GM10248 (cell line): ENCODE measurements at regions not wholly inside any gene's neighbourhood (a gene's known extent, or its start where the extent isn't known, plus 50 kb on each side); places are given as distances from the start of the nearest gene placed in this dataset.

Source experiments
- CTCF ChIA-PET: fragments of 300-600 bp; sonication (Branson Sonifier 250); formaldehyde crosslinking; extraction: SDS; loops from one replicate; lab custom pipeline; 2021; ENCODE audit warnings: antibody characterized with exemption; lab: Yijun Ruan, JAX
- POLR2A ChIA-PET: fragments of 350-650 bp; sonication (Branson Sonifier 250); formaldehyde crosslinking; extraction: SDS; loops from one replicate; lab custom pipeline; 2020; ENCODE audit warnings: antibody characterized with exemption; lab: Yijun Ruan, JAX
- DNase-seq: peaks from one replicate; pipeline ENCODE4 v3.0.0; 2012; ENCODE audit errors: extremely low spot score
- CTCF ChIP-seq: IDR thresholded peaks from 2 replicates; pipeline ENCODE4 v1.5.1; 2012; ENCODE audit warnings: mild to moderate bottlenecking, low read depth; ENCODE audit errors: extremely low read depth, missing control alignments, control extremely low read depth

DNA sequence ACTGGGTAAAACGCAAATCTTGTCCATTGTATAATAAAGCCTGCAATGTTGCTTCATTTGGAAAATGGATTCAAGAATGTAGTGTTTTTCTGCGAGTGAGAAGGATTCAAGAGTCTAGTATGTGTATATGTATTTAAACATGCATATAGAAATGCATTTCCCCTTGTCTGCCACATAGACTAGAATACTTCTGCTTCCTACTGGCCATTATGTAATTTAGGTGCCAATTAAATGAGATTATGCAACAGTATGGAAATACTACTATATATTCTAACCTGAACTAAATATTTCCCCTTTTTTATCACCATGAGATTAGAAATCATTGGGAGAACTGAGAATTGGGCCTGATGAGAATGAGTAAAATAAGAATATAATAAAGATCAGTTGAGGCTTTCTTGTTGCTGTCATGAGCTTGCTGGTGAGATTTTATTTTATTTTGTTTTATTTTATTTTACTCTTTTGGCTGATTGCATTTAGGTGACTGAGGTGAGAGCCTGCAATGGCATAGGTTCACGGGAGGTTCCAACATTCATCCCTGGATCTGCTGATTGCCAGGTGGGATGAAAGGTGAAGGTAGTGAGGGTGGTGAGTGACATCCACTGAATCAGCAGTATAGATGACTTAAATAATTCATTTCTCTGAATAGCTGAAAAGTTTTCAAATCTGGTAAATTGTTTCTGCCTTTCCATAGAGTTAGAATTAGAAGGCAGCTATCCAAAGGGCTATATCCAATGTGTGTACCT, 95.6 kb upstream of the SLC4A4 start:
- no peak for DNase-seq
- ChIA-PET CTCF (interaction anchor here (0.8 to 1.4 kb wide), 3 partner anchors 14 to 38 kb away, joined by 3 to 6 read pairs (median 6); no protein-coding TSS in a partner anchor), POLR2A (no interaction called here)
- no peak for TF ChIP-seq CTCF

- CTCF ChIA-PET = interaction anchor here (0.9 to 2.5 kb wide), 4 partner anchors 11 to 647 kb away, joined by 3 to 10 read pairs (median 5); no protein-coding TSS in a partner anchor
- POLR2A ChIA-PET = no interaction called here
- DNase-seq = no peak
- no peak for TF ChIP-seq CTCF
Observed at GRCh38 chr4:71247706-71248105, 91.1 kb upstream of the SLC4A4 start.

GRCh38 chr4:71251261-71251660, 87.6 kb upstream of the SLC4A4 start:
- TF ChIP-seq CTCF = no peak
- ChIA-PET CTCF (interaction anchor here (1.5 to 3.2 kb wide), 3 partner anchors 9 to 15 kb away, joined by 3 to 14 read pairs (median 7); no protein-coding TSS in a partner anchor), POLR2A (no interaction called here)
- no peak for DNase-seq

- ChIA-PET POLR2A (no interaction called here), CTCF (interaction anchor here (1.0 to 1.2 kb wide), 4 partner anchors 11 to 35 kb away, joined by 3 to 5 read pairs (median 3); no protein-coding TSS in a partner anchor)
- TF ChIP-seq CTCF = no peak
- no peak for DNase-seq
Observed at GRCh38 chr4:71253545-71253944, 85.3 kb upstream of the SLC4A4 start.

GRCh38 chr4:71254451-71255012, 84.3 kb upstream of the SLC4A4 start:
- no peak for TF ChIP-seq CTCF
- ChIA-PET POLR2A (no interaction called here), CTCF (interaction anchor here (0.8 to 1.2 kb wide), 3 partner anchors 18 to 36 kb away, joined by 3 to 5 read pairs (median 3); no protein-coding TSS in a partner anchor)
- DNase-seq = no peak

DNA sequence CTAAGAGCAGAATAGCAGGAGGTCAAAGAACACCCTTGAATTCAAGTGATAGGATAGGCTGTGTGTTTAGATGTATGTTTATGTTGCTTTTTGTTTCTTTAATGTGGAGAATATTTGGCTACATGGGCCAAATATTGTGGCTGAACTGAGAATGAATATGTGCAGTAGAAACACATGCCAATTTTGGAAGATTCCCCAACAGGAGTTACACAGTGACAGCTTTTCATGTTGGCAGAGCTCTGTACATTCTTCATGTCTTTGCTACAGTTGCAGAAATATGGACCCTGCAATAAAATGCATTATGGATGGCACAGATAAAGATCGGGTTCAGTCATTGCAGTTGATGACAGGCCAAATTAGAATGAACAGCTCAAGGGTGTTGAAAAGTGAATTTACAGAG, 82.8 kb upstream of the SLC4A4 start:
- no peak for TF ChIP-seq CTCF
- POLR2A ChIA-PET = no interaction called here
- DNase-seq = no peak
- CTCF ChIA-PET = no interaction called here
